GM21717 (cell line): ENCODE measurements at regions not wholly inside any gene's neighbourhood (a gene's known extent, or its start where the extent isn't known, plus 50 kb on each side); places are given as distances from the start of the nearest gene placed in this dataset.
"Not testable (repeated sequence)": the region's sequence is repeated elsewhere in the genome, so short reads cannot be mapped to it uniquely, and the experiment has no call there.

ENCODE experiments used
- ATAC-seq: cut with Tn5 transposase; IDR thresholded peaks from one replicate; pipeline ENCODE4 v1.9.1; 2021; ENCODE audit warnings: mild to moderate bottlenecking, moderate library complexity; ENCODE audit not compliant: unreplicated experiment

GRCh38 chr11:87572881-87573280 lies 535.1 kb downstream of the TMEM135 start:
- ATAC-seq, result no peak

GRCh38 chr11:87560352-87560751 lies 522.6 kb downstream of the TMEM135 start:
- no peak for ATAC-seq

GRCh38 chr11:87559852-87560251 lies 522.1 kb downstream of the TMEM135 start:
- ATAC-seq, result not testable (repeated sequence)

- ATAC-seq, result no peak
Measured at GRCh38 chr11:87555101-87555500, 517.4 kb downstream of the TMEM135 start.

- no peak for ATAC-seq
Measured at GRCh38 chr11:87548797-87549196, 511.1 kb downstream of the TMEM135 start.

- no peak for ATAC-seq
Measured at GRCh38 chr11:87545858-87546257, 508.1 kb downstream of the TMEM135 start.

GRCh38 chr11:87539596-87539995 lies 501.9 kb downstream of the TMEM135 start:
- no peak for ATAC-seq

- ATAC-seq, result no peak
Measured at GRCh38 chr11:87536565-87536964, 498.8 kb downstream of the TMEM135 start.

- no peak for ATAC-seq
Measured at GRCh38 chr11:87536016-87536415, 498.3 kb downstream of the TMEM135 start.

- ATAC-seq, result no peak
Measured at GRCh38 chr11:87535513-87535912, 497.8 kb downstream of the TMEM135 start.

- not testable (repeated sequence) for ATAC-seq
Measured at GRCh38 chr11:87531835-87532234, 494.1 kb downstream of the TMEM135 start.

GRCh38 chr11:87529486-87529885 lies 491.8 kb downstream of the TMEM135 start:
- ATAC-seq, result no peak

- no peak for ATAC-seq
Measured at GRCh38 chr11:87528752-87529151, 491.0 kb downstream of the TMEM135 start.

GRCh38 chr11:87523276-87523675 lies 485.5 kb downstream of the TMEM135 start:
- no peak for ATAC-seq

GRCh38 chr11:87518266-87518665 lies 480.5 kb downstream of the TMEM135 start:
- no peak for ATAC-seq

GRCh38 chr11:87517351-87517750 lies 479.6 kb downstream of the TMEM135 start:
- ATAC-seq, result no peak

- ATAC-seq, result not testable (repeated sequence)
Measured at GRCh38 chr11:87507722-87508121, 470.0 kb downstream of the TMEM135 start.

- not testable (repeated sequence) for ATAC-seq
Measured at GRCh38 chr11:87506946-87507345, 469.2 kb downstream of the TMEM135 start.

GRCh38 chr11:87501388-87501787 lies 463.7 kb downstream of the TMEM135 start:
- no peak for ATAC-seq

GRCh38 chr11:87494936-87495335 lies 457.2 kb downstream of the TMEM135 start:
- ATAC-seq, result not testable (repeated sequence)

- ATAC-seq, result not testable (repeated sequence)
Measured at GRCh38 chr11:87494026-87494425, 456.3 kb downstream of the TMEM135 start.

- no peak for ATAC-seq
Measured at GRCh38 chr11:87493516-87493915, 455.8 kb downstream of the TMEM135 start.

- ATAC-seq, result no peak
Measured at GRCh38 chr11:87491381-87491780, 453.6 kb downstream of the TMEM135 start.

- no peak for ATAC-seq
Measured at GRCh38 chr11:87490671-87491070, 452.9 kb downstream of the TMEM135 start.
